GM23248 (cell line): ENCODE measurements at regions not wholly inside any gene's neighbourhood (a gene's known extent, or its start where the extent isn't known, plus 50 kb on each side); places are given as distances from the start of the nearest gene placed in this dataset.

ENCODE experiments used
- EZH2 ChIP-seq: fragments of 200-600 bp; sonication (generic); IDR thresholded peaks from 2 replicates; pipeline ENCODE4 v1.6.1; 2018; ENCODE audit warnings: antibody characterized with exemption, mild to moderate bottlenecking; ENCODE audit not compliant: insufficient read depth, poor library complexity, severe bottlenecking
- EZH2phosphoT487 ChIP-seq: fragments of 200-600 bp; sonication (generic); IDR thresholded peaks from 2 replicates; pipeline ENCODE4 v1.6.1; 2018; ENCODE audit warnings: antibody characterized with exemption, moderate library complexity, mild to moderate bottlenecking, low read depth; ENCODE audit not compliant: insufficient read depth

- TF ChIP-seq EZH2 (no peak), EZH2phosphoT487 (no peak)
Measured at GRCh38 chr6:37555040-37555781, 55.5 kb upstream of the CCDC167 start.
